Astrocyte (in vitro differentiated cells and primary cell): ENCODE measurements at regions not wholly inside any gene's neighbourhood (a gene's known extent, or its start where the extent isn't known, plus 50 kb on each side); places are given as distances from the start of the nearest gene placed in this dataset.

Experiments
- DNase-seq: peaks from one replicate; pipeline ENCODE4 v3.0.0-alpha.2; 2010; ENCODE audit warnings: low read depth
- FAIRE-seq: peaks from 2 replicates; lab custom pipeline; 2011; peaks lifted over from hg19 to GRCh38; lab: Jason Lieb, UNC
- H2AFZ ChIP-seq: 2 replicates; pipeline ENCODE4 v1.6.0; 2012; ENCODE audit warnings: low read depth, low read length, inconsistent platforms
- H3K27ac ChIP-seq: 2 replicates; pipeline ENCODE4 v1.5.1; 2011; ENCODE audit warnings: low read depth, low read length, inconsistent platforms
- H3K27me3 ChIP-seq: 2 replicates; pipeline ENCODE4 v1.6.0; 2011; ENCODE audit warnings: low read length, inconsistent platforms; ENCODE audit not compliant: insufficient read depth
- H3K36me3 ChIP-seq: 2 replicates; pipeline ENCODE4 v1.5.1; 2011; ENCODE audit warnings: low read length, inconsistent platforms; ENCODE audit not compliant: insufficient read depth
- H3K4me1 ChIP-seq: 2 replicates; pipeline ENCODE4 v1.5.1; 2011; ENCODE audit warnings: low read length, inconsistent platforms; ENCODE audit not compliant: insufficient read depth
- H3K4me2 ChIP-seq: 2 replicates; pipeline ENCODE4 v1.6.0; 2012; ENCODE audit warnings: low read length, inconsistent platforms
- H3K4me3 ChIP-seq: 2 replicates; pipeline ENCODE4 v1.5.1; 2011; ENCODE audit warnings: low read depth, mild to moderate bottlenecking, low read length, inconsistent platforms; ENCODE audit not compliant: insufficient read depth
- H3K79me2 ChIP-seq: 2 replicates; pipeline ENCODE4 v1.6.0; 2012; ENCODE audit warnings: mild to moderate bottlenecking, low read length, inconsistent platforms; ENCODE audit not compliant: insufficient read depth
- H3K9ac ChIP-seq: 2 replicates; pipeline ENCODE4 v1.6.0; 2012; ENCODE audit warnings: mild to moderate bottlenecking, low read length, inconsistent platforms
- H3K9me3 ChIP-seq: 2 replicates; pipeline ENCODE4 v1.5.1; 2012; ENCODE audit warnings: low read depth, mild to moderate bottlenecking, low read length, inconsistent platforms; ENCODE audit not compliant: insufficient read depth
- H4K20me1 ChIP-seq: 2 replicates; pipeline ENCODE4 v1.6.0; 2012; ENCODE audit warnings: low read length, inconsistent platforms; ENCODE audit not compliant: insufficient read depth
- H3K27ac Mint-ChIP-seq: one replicate; pipeline ENCODE4 v1.8.0; 2021; ENCODE audit warnings: mild to moderate bottlenecking, mixed read lengths; ENCODE audit not compliant: unreplicated experiment
- H3K27me3 Mint-ChIP-seq: one replicate; pipeline ENCODE4 v1.8.0; 2021; ENCODE audit warnings: low read depth, mixed read lengths; ENCODE audit not compliant: unreplicated experiment
- H3K36me3 Mint-ChIP-seq: one replicate; pipeline ENCODE4 v1.8.0; 2021; ENCODE audit warnings: low read depth, mixed read lengths; ENCODE audit not compliant: unreplicated experiment
- H3K4me1 Mint-ChIP-seq: one replicate; pipeline ENCODE4 v1.8.0; 2021; ENCODE audit warnings: low read depth, mixed read lengths; ENCODE audit not compliant: unreplicated experiment
- H3K4me3 Mint-ChIP-seq: one replicate; pipeline ENCODE4 v1.8.0; 2021; ENCODE audit warnings: mild to moderate bottlenecking, moderate library complexity, mixed read lengths; ENCODE audit not compliant: unreplicated experiment
- H3K9me3 Mint-ChIP-seq: one replicate; pipeline ENCODE4 v1.8.0; 2021; ENCODE audit warnings: mild to moderate bottlenecking, mixed read lengths; ENCODE audit not compliant: unreplicated experiment
- EZH2 ChIP-seq: IDR thresholded peaks from 2 replicates; pipeline ENCODE4 v1.6.1; 2012; ENCODE audit warnings: mild to moderate bottlenecking, low read length, inconsistent platforms; ENCODE audit not compliant: insufficient read depth
- TF ChIP-seq, protein P1 (sequence below): IDR thresholded peaks from 2 replicates; pipeline ENCODE4 v1.5.1; 2011; ENCODE audit warnings: low read depth, mild to moderate bottlenecking, inconsistent platforms, low read length, moderate library complexity; ENCODE audit not compliant: insufficient read depth

DNA sequence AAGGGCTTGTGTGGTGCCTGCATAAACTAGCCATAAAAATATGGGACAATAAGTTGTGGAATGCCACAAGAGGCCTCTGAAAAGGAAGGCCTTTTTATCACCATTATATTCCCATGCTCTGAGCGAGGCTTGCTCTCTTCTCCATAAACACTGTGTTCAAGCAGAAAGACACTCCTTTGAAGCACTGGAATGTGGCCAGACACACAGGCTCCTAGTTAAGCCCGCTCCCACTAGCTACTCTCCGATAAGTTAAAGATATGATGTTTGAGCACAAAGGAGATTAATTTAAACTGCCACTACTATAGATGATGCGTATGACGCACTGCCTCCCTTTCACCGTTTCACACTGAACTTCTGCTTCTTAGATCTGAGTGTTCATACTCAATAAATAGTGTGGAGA is 188.7 kb upstream of the TWIST2 start:
- Mint-ChIP-seq H3K36me3 (no peaks in the 10 kb centered on the region), H3K4me3 (no peak overlapping the region), H3K27ac (no peak overlapping the region), H3K27me3 (peaks cover 19% of the 10 kb centered on the region), H3K4me1 (peaks cover 4% of the 10 kb centered on the region), H3K9me3 (peaks cover 10% of the 10 kb centered on the region)
- TF ChIP-seq, protein P1, sequence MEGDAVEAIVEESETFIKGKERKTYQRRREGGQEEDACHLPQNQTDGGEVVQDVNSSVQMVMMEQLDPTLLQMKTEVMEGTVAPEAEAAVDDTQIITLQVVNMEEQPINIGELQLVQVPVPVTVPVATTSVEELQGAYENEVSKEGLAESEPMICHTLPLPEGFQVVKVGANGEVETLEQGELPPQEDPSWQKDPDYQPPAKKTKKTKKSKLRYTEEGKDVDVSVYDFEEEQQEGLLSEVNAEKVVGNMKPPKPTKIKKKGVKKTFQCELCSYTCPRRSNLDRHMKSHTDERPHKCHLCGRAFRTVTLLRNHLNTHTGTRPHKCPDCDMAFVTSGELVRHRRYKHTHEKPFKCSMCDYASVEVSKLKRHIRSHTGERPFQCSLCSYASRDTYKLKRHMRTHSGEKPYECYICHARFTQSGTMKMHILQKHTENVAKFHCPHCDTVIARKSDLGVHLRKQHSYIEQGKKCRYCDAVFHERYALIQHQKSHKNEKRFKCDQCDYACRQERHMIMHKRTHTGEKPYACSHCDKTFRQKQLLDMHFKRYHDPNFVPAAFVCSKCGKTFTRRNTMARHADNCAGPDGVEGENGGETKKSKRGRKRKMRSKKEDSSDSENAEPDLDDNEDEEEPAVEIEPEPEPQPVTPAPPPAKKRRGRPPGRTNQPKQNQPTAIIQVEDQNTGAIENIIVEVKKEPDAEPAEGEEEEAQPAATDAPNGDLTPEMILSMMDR, result no peak
- no peak for TF ChIP-seq EZH2
- Histone ChIP-seq H3K36me3 (no peaks in the 10 kb centered on the region), H4K20me1 (no peaks in the 10 kb centered on the region), H3K79me2 (no peaks in the 10 kb centered on the region), H3K27ac (no peak overlapping the region), H3K27me3 (no peaks in the 10 kb centered on the region), H2AFZ (no peak overlapping the region), H3K9me3 (no peaks in the 10 kb centered on the region), H3K4me1 (no peaks in the 10 kb centered on the region), H3K9ac (no peak overlapping the region), H3K4me2 (no peak overlapping the region), H3K4me3 (no peak overlapping the region)
- DNase-seq, result no peak
- FAIRE-seq, result no peak

DNA sequence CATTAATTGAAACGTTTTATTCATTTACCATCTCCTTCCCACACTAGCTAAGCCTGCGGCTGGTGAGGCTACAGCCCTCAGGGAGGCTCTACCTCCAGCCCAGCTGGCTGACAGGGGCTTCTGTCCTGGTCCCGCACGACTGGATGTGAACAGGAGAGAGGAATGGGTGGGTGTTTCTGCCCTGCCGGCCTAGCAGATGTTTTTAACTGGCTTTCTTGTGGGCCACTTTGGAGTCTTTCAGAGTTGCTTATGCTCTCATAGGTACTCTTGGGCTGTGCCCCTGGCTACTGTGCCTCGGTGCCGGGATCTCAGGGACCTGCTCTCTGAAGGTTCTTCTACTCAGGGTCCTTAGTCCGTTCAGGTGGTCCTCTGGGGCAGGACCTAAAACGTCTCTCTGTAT is 184.3 kb upstream of the TWIST2 start:
- no peak overlapping the region for H3K9ac ChIP-seq
- H3K79me2 ChIP-seq, result no peaks in the 10 kb centered on the region
- peaks cover 2% of the 10 kb centered on the region for H3K9me3 Mint-ChIP-seq
- H2AFZ ChIP-seq, result no peak overlapping the region
- no peaks in the 10 kb centered on the region for H3K4me1 ChIP-seq
- H3K4me2 ChIP-seq, result no peak overlapping the region
- H4K20me1 ChIP-seq, result no peaks in the 10 kb centered on the region
- DNase-seq (no peak), FAIRE-seq (no peak)
- no peaks in the 10 kb centered on the region for H3K27me3 ChIP-seq
- H3K27ac Mint-ChIP-seq, result no peak overlapping the region
- no peak overlapping the region for H3K4me3 ChIP-seq
- no peak for TF ChIP-seq EZH2
- TF ChIP-seq, protein P1, result no peak
- peaks cover 4% of the 10 kb centered on the region for H3K9me3 ChIP-seq
- no peak overlapping the region for H3K4me3 Mint-ChIP-seq
- no peaks in the 10 kb centered on the region for H3K4me1 Mint-ChIP-seq
- peaks cover 5% of the 10 kb centered on the region for H3K27me3 Mint-ChIP-seq
- H3K27ac ChIP-seq, result no peak overlapping the region
- no peaks in the 10 kb centered on the region for H3K36me3 Mint-ChIP-seq
- H3K36me3 ChIP-seq, result no peaks in the 10 kb centered on the region

DNA sequence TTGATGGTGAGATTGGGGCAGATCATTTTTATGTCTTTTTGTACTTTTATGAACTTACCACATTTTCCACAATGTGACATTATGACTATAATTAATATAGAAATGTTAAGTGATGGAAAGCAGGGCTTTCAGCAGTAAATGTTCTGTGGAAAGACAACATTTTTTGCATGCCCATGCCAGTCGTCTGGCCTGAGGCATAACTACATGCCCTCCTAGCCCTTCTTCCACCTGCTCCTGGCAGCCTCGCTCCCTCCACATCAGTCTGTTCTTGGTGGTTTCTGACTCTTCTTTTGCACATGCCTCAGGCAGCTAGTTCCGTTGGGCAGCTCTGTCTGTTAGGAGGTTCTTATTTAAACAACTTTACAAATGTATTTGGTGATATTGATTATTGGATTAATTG is 182.0 kb upstream of the TWIST2 start:
- Mint-ChIP-seq H3K27me3 (no peaks in the 10 kb centered on the region), H3K9me3 (no peaks in the 10 kb centered on the region), H3K27ac (no peak overlapping the region), H3K4me1 (no peaks in the 10 kb centered on the region), H3K4me3 (no peak overlapping the region), H3K36me3 (no peaks in the 10 kb centered on the region)
- Histone ChIP-seq H3K9me3 (peaks cover 4% of the 10 kb centered on the region), H2AFZ (no peak overlapping the region), H3K36me3 (no peaks in the 10 kb centered on the region), H3K79me2 (no peaks in the 10 kb centered on the region), H3K27ac (no peak overlapping the region), H4K20me1 (no peaks in the 10 kb centered on the region), H3K4me2 (no peak overlapping the region), H3K4me1 (no peaks in the 10 kb centered on the region), H3K4me3 (no peak overlapping the region), H3K27me3 (no peaks in the 10 kb centered on the region), H3K9ac (no peak overlapping the region)
- FAIRE-seq (no peak), DNase-seq (no peak)
- no peak for TF ChIP-seq EZH2
- TF ChIP-seq, protein P1, result no peak
